ENCODE measurements at regions not wholly inside any gene's neighbourhood (a gene's known extent, or its start where the extent isn't known, plus 50 kb on each side); places are given as distances from the start of the nearest gene placed in this dataset.

DNA sequence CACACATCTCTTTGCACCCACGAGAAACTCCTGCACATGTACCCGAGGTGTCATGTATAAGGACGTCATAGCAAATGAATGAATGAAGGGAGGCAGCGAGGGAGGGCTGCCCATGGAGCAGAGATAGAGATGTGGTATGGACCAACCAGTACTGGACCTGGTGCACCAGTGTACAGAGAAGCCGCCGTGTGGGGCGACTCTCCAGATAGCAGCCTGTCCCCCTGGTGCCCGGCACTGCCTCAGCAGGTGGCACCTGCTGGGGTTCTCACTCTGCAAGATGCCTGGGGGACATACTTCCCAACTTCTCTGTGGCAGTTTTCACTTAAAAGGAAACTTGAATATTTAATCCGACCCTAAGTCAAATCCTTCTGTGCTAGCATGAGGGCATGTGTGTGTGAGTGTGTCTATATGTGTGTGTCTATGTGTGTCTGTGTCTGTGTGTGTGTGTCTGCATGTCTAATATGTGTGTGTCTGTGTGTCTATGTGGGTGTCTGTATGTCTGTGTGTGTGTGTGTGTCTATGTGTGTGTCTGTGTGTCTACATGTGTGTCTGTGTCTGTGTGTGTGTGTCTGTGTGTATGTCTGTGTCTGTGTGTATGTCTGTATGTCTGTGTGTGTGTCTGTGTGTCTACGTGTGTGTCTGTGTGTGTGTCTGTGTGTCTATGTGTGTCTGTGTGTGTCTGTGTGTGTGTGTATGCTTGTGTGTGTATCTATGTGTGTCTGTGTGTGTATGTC lies 132.0 kb downstream of the RNASET2 start:
- TF ChIP-seq CTCF (IDR thresholded peaks at IDR 0.05; ENCODE audit: borderline replicate concordance, extremely low read depth, insufficient read depth) = no peak
- no peak for FAIRE-seq

DNA sequence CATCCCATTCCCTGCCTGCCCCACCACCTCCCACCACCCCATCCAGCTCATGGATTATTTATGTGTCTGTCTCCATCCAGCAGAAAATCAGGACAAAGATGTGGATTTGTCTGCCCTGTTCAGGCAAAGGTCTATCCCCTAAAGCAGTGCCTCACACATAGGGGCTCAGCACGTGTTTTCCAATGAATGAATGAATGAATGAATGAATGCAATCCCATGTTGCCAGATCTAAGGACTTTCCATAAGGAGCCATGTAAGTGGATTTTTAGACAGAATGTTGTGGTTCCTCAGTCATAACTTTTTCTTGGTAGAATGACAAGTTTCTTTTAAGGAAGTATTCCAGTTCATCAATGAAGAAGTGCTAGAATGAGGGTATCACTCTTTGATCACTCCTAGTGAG lies 133.7 kb downstream of the RNASET2 start:
- Histone ChIP-seq H3K27ac (ENCODE audit: low read depth in 2 of 2, low read length in 2 of 2) (no peak overlapping the region), H3K4me1 (ENCODE audit: control insufficient read depth in 2 of 3, insufficient read depth in 2 of 3, low read depth in 1 of 3, low read length in 3 of 3) (no peaks in the 10 kb centered on the region), H3K9ac (ENCODE audit: low read length in 3 of 3) (no peak overlapping the region), H3K27me3 (ENCODE audit: control insufficient read depth, insufficient read depth, low read length) (no peaks in the 10 kb centered on the region), H3K36me3 (ENCODE audit: control insufficient read depth in 2 of 3, insufficient read depth in 3 of 3, low read length in 3 of 3) (no peaks in the 10 kb centered on the region), H3K4me3 (ENCODE audit: low read length in 3 of 3) (no peak overlapping the region), H3K9me3 (ENCODE audit: control insufficient read depth in 2 of 3, insufficient read depth in 1 of 3, low read length in 3 of 3) (no peaks in the 10 kb centered on the region)
- no peak for TF ChIP-seq CTCF (IDR thresholded peaks at IDR 0.05; ENCODE audit: borderline replicate concordance, extremely low read depth, insufficient read depth)
- intact Hi-C loops (cut with DNase I) = no loop called here
- FAIRE-seq (no peak), DNase-seq (no peak)

More for the DNA sequence above, 132.0 kb downstream of the RNASET2 start:
- H3K36me3 ChIP-seq (ENCODE audit: control insufficient read depth in 2 of 3, insufficient read depth in 3 of 3, low read length in 3 of 3) = no peaks in the 10 kb centered on the region
- no peak for DNase-seq
- intact Hi-C loops (cut with DNase I) = no loop called here
- H3K4me3 ChIP-seq (ENCODE audit: low read length in 3 of 3) = no peak overlapping the region
- no peaks in the 10 kb centered on the region for H3K27me3 ChIP-seq (ENCODE audit: control insufficient read depth, insufficient read depth, low read length)
- no peaks in the 10 kb centered on the region for H3K9me3 ChIP-seq (ENCODE audit: control insufficient read depth in 2 of 3, insufficient read depth in 1 of 3, low read length in 3 of 3)
- H3K9ac ChIP-seq (ENCODE audit: low read length in 3 of 3) = no peak overlapping the region
- no peak overlapping the region for H3K27ac ChIP-seq (ENCODE audit: low read depth in 2 of 2, low read length in 2 of 2)
- H3K4me1 ChIP-seq (ENCODE audit: control insufficient read depth in 2 of 3, insufficient read depth in 2 of 3, low read depth in 1 of 3, low read length in 3 of 3) = no peaks in the 10 kb centered on the region

- Histone ChIP-seq H3K27ac (ENCODE audit: low read depth in 2 of 2, low read length in 2 of 2) (no peak overlapping the region), H3K9me3 (ENCODE audit: control insufficient read depth in 2 of 3, insufficient read depth in 1 of 3, low read length in 3 of 3) (no peaks in the 10 kb centered on the region), H3K27me3 (ENCODE audit: control insufficient read depth, insufficient read depth, low read length) (no peaks in the 10 kb centered on the region), H3K4me1 (ENCODE audit: control insufficient read depth in 2 of 3, insufficient read depth in 2 of 3, low read depth in 1 of 3, low read length in 3 of 3) (no peaks in the 10 kb centered on the region), H3K9ac (ENCODE audit: low read length in 3 of 3) (no peak overlapping the region), H3K36me3 (ENCODE audit: control insufficient read depth in 2 of 3, insufficient read depth in 3 of 3, low read length in 3 of 3) (no peaks in the 10 kb centered on the region), H3K4me3 (ENCODE audit: low read length in 3 of 3) (no peak overlapping the region)
- TF ChIP-seq CTCF (IDR thresholded peaks at IDR 0.05; ENCODE audit: borderline replicate concordance, extremely low read depth, insufficient read depth) = no peak
- no peak for DNase-seq
- FAIRE-seq = no peak
- intact Hi-C loops (cut with DNase I) = no loop called here
These were observed 135.9 kb downstream of the RNASET2 start for GRCh38 chr6:166820483-166820882.

DNA sequence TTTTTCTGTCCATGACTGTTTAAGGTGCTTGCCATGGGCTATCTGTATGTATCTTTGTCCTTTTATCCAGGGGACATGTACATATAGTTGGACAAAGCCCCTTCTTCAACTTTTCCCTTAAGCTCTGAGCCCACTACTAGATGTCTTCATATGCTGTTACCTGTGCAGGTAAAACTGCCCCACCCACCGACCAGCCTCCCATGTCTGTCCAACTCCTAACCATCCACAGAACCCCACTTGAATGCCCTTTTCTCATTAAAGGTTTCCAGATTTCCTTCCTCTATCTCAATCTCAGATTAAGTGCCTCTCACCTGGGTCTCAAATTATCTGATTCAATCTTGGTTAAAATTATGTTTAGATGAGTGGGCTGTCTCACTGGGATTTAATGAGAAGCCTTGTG lies 136.3 kb downstream of the RNASET2 start:
- H3K4me3 ChIP-seq (ENCODE audit: low read length in 3 of 3) = no peak overlapping the region
- FAIRE-seq = no peak
- H3K36me3 ChIP-seq (ENCODE audit: control insufficient read depth in 2 of 3, insufficient read depth in 3 of 3, low read length in 3 of 3) = no peaks in the 10 kb centered on the region
- H3K9me3 ChIP-seq (ENCODE audit: control insufficient read depth in 2 of 3, insufficient read depth in 1 of 3, low read length in 3 of 3) = no peaks in the 10 kb centered on the region
- intact Hi-C loops (cut with DNase I) = no loop called here
- H3K27ac ChIP-seq (ENCODE audit: low read depth in 2 of 2, low read length in 2 of 2) = no peak overlapping the region
- no peak for DNase-seq
- H3K4me1 ChIP-seq (ENCODE audit: control insufficient read depth in 2 of 3, insufficient read depth in 2 of 3, low read depth in 1 of 3, low read length in 3 of 3) = no peaks in the 10 kb centered on the region
- H3K27me3 ChIP-seq (ENCODE audit: control insufficient read depth, insufficient read depth, low read length) = no peaks in the 10 kb centered on the region
- H3K9ac ChIP-seq (ENCODE audit: low read length in 3 of 3) = no peak overlapping the region
- no peak for TF ChIP-seq CTCF (IDR thresholded peaks at IDR 0.05; ENCODE audit: borderline replicate concordance, extremely low read depth, insufficient read depth)

All from kidney (tissue), 13 donors.